ENCODE measurements at regions not wholly inside any gene's neighbourhood (a gene's known extent, or its start where the extent isn't known, plus 50 kb on each side); places are given as distances from the start of the nearest gene placed in this dataset.

DNA sequence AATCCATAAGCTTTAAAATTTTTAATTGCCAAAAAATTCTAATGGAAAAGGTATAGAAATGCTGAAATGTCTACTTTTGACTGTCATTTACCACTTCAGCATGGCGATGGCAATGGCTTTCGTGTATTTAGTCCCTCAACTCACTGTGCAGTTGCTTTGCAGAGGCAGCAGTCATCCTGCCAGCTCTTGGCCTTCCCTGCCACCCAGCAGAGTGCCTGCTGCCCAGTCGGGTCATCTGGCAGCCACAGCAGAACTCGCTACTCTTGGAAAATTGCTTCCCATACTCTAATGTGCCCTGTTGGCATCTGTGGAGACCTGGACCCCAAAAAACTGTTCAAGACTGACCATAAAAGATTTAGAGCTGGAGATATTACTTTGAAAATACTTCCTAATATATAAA lies 383.2 kb downstream of the UQCRFS1 start:
- no peak for TF ChIP-seq CTCF (IDR thresholded peaks at IDR 0.05)
- no peak for TF ChIP-seq POLR2A (IDR thresholded peaks at IDR 0.05)
- no peak for TF ChIP-seq POLR2AphosphoS5 (IDR thresholded peaks at IDR 0.05)
- TF ChIP-seq EP300 (IDR thresholded peaks at IDR 0.05), result no peak

All from sigmoid colon (tissue), 4 donors.